ENCODE measurements at regions not wholly inside any gene's neighbourhood (a gene's known extent, or its start where the extent isn't known, plus 50 kb on each side); places are given as distances from the start of the nearest gene placed in this dataset.
"Not testable (repeated sequence)": the region's sequence is repeated elsewhere in the genome, so short reads cannot be mapped to it uniquely, and the experiment has no call there.

GRCh38 chr18:8882632-8883408 lies 177.5 kb downstream of the MTCL1 start:
- DNase-seq (ENCODE audit: low spot score): no peak

- DNase-seq (ENCODE audit: low spot score): no peak
Observed at GRCh38 chr18:8883409-8883668, 178.0 kb downstream of the MTCL1 start.

GRCh38 chr18:8887877-8888276 lies 182.5 kb downstream of the MTCL1 start:
- DNase-seq (ENCODE audit: low spot score): not testable (repeated sequence)

GRCh38 chr18:8889489-8889888 lies 184.1 kb downstream of the MTCL1 start:
- no peak for DNase-seq (ENCODE audit: low spot score)

GRCh38 chr18:8890503-8890902 lies 185.1 kb downstream of the MTCL1 start:
- DNase-seq (ENCODE audit: low spot score): not testable (repeated sequence)

- no peak for DNase-seq (ENCODE audit: low spot score)
Observed at GRCh38 chr18:8890957-8891464, 185.7 kb downstream of the MTCL1 start.

- no peak for DNase-seq (ENCODE audit: low spot score)
Observed at GRCh38 chr18:8893221-8893620, 187.9 kb downstream of the MTCL1 start.

GRCh38 chr18:8893628-8894231 lies 188.4 kb downstream of the MTCL1 start:
- no peak for DNase-seq (ENCODE audit: low spot score)

- DNase-seq (ENCODE audit: low spot score): no peak
Observed at GRCh38 chr18:8894823-8895222, 189.5 kb downstream of the MTCL1 start.

GRCh38 chr18:8895341-8895740 lies 190.0 kb downstream of the MTCL1 start:
- DNase-seq (ENCODE audit: low spot score): no peak

GRCh38 chr18:8895987-8896619 lies 190.7 kb downstream of the MTCL1 start:
- DNase-seq (ENCODE audit: low spot score): no peak

- DNase-seq (ENCODE audit: low spot score): no peak
Observed at GRCh38 chr18:8899000-8899399, 193.6 kb downstream of the MTCL1 start.

- DNase-seq (ENCODE audit: low spot score): no peak
Observed at GRCh38 chr18:8900552-8900951, 195.2 kb downstream of the MTCL1 start.

GRCh38 chr18:8901019-8901418 lies 195.7 kb downstream of the MTCL1 start:
- no peak for DNase-seq (ENCODE audit: low spot score)

GRCh38 chr18:8904316-8904715 lies 198.2 kb upstream of the NDUFV2 start:
- DNase-seq (ENCODE audit: low spot score): no peak

- DNase-seq (ENCODE audit: low spot score): no peak
Observed at GRCh38 chr18:8908792-8909510, 193.5 kb upstream of the NDUFV2 start.

GRCh38 chr18:8910186-8910822 lies 192.2 kb upstream of the NDUFV2 start:
- DNase-seq (ENCODE audit: low spot score): no peak

- DNase-seq (ENCODE audit: low spot score): no peak
Observed at GRCh38 chr18:8910843-8911242, 191.7 kb upstream of the NDUFV2 start.

- no peak for DNase-seq (ENCODE audit: low spot score)
Observed at GRCh38 chr18:8911408-8912340, 190.8 kb upstream of the NDUFV2 start.

GRCh38 chr18:8912348-8913326 lies 189.9 kb upstream of the NDUFV2 start:
- DNase-seq (ENCODE audit: low spot score): no peak

Data from D341Med (cell line).